ENCODE measurements at regions not wholly inside any gene's neighbourhood (a gene's known extent, or its start where the extent isn't known, plus 50 kb on each side); places are given as distances from the start of the nearest gene placed in this dataset.
"Not testable (repeated sequence)": the region's sequence is repeated elsewhere in the genome, so short reads cannot be mapped to it uniquely, and the experiment has no call there.

GRCh38 chr16:88272437-88272836 is 110.3 kb upstream of the ZNF469 start:
- TF ChIP-seq CTCF (tag by site-specific recombination; IDR thresholded peaks at IDR 0.05); YY1 (tag by site-specific recombination; IDR thresholded peaks at IDR 0.05); ZNF621 (tag by site-specific recombination; IDR thresholded peaks at IDR 0.05); ZNF391 (tag by site-specific recombination; IDR thresholded peaks at IDR 0.05; ENCODE audit: borderline replicate concordance, low read depth); ZNF292 (tag by site-specific recombination; IDR thresholded peaks at IDR 0.05; ENCODE audit: borderline replicate concordance, low read depth); ZNF221 (tag by site-specific recombination; IDR thresholded peaks at IDR 0.05; ENCODE audit: borderline replicate concordance): not testable (repeated sequence)
